Heart left ventricle (tissue), 16 donors: ENCODE measurements at regions not wholly inside any gene's neighbourhood (a gene's known extent, or its start where the extent isn't known, plus 50 kb on each side); places are given as distances from the start of the nearest gene placed in this dataset.

Source experiments
- ATAC-seq, 4 donors: fragments of 200-7000 bp; cut with Tn5 transposase; one replicate each; pipeline ENCODE4 v1.9.1; 2020 to 2022; ENCODE audit warnings: moderate library complexity in 4 of 4, mild to moderate bottlenecking in 3 of 4, moderate number of reproducible peaks in 1 of 4
- DNase-seq, 5 donors: peaks; one replicate each; pipeline ENCODE4 v3.0.0-alpha.2; 2020
- H3K27ac ChIP-seq, 12 donors: fragments of 200-600 bp; sonication (generic) in 4 of 12; one replicate each; pipeline versions ENCODE4 v1.5.0 to v1.8.0; 2016 to 2022; ENCODE audit warnings: mild to moderate bottlenecking in 2 of 12
- H3K27me3 ChIP-seq, 9 donors: fragments of 200-600 bp; sonication (generic) in 2 of 9; one replicate each; pipeline versions ENCODE4 v1.5.1 to v1.8.0; 2016 to 2022; ENCODE audit warnings: mild to moderate bottlenecking in 3 of 9
- H3K36me3 ChIP-seq, 9 donors: fragments of 200-600 bp; sonication (generic) in 2 of 9; one replicate each; pipeline versions ENCODE4 v1.5.0 to v1.8.0; 2018 to 2022; ENCODE audit warnings: mild to moderate bottlenecking in 2 of 9
- H3K4me1 ChIP-seq, 12 donors: fragments of 200-600 bp; sonication (generic) in 4 of 12; one replicate each; pipeline versions ENCODE4 v1.5.0 to v1.8.0; 2016 to 2022; ENCODE audit warnings: mild to moderate bottlenecking in 3 of 12
- H3K4me3 ChIP-seq, 12 donors: fragments of 200-600 bp; sonication (generic) in 4 of 12; one replicate each; pipeline versions ENCODE4 v1.5.0 to v1.8.0; 2017 to 2022; ENCODE audit warnings: mild to moderate bottlenecking in 9 of 12, moderate library complexity in 4 of 12
- H3K9me3 ChIP-seq, 12 donors: fragments of 200-600 bp; sonication (generic) in 4 of 12; one replicate each; pipeline versions ENCODE4 v1.5.0 to v1.8.0; 2016 to 2022; ENCODE audit warnings: mild to moderate bottlenecking in 1 of 12
- POLR2A ChIP-seq, 2 donors: fragments of 450-650 bp; IDR thresholded peaks; one replicate each; pipeline ENCODE4 v1.6.1; 2017; ENCODE audit warnings: antibody characterized with exemption in 2 of 2, mild to moderate bottlenecking in 2 of 2, moderate library complexity in 2 of 2
- WGBS, 4 donors: extraction: QIAGEN DNeasy Blood & Tissue Kit in 2 of 4; methylation state at CpG; one replicate each; pipeline versions ENCODE4 v1.1.5 to v1.1.7; 2013 to 2018; 5-methylcytosine and 5-hydroxymethylcytosine counted together
- intact Hi-C, 10 donors: fragments of 100-400 bp; cut with DNase I; formaldehyde crosslinking; loops; one replicate each; pipeline versions ENCODE4 v1.11.1 to v1.14.2; 2022
- TF ChIP-seq, protein P1 (sequence below), 12 donors: fragments of 200-600 bp; sonication (generic) in 4 of 12; IDR thresholded peaks; one replicate each; pipeline versions ENCODE4 v1.5.0 to v1.8.0; 2018 to 2022; ENCODE audit warnings: antibody characterized with exemption in 12 of 12, mild to moderate bottlenecking in 5 of 12
- donor health status: ischemic (EF 13 %, LVEDD 7.1; RV severe dilation, severe dysfunction).
- donor health status: healthy with polysubstance abuse.
- donor health status: DM: no; HTN: yes; CAD: no.
- donor health status: DM: no; HTN: no; CAD: no.
- donor health status: ischemic (EF 25% LVEDD 6.9; RV normal size, moderate dysfunction).
- donor health status: ischemic (EF 25% LVEDD 5.7; RV mildly dilated, moderate dysfunction).
- donor health status: healthy.
- donor health status: DM: yes; HTN: yes; CAD: no.
- donor health status: ischemic (EF 35%, LVEDD 5.7; RV mildly dilated, moderate dysfunction).
- donor health status: nonischemic (EF 11% LVEDD 7.7; RV severe dilation, severe dysfunction).
- donor health status: DM: yes; HTN: yes; CAD: no.
- donor health status: PGD.
- donor health status: ischemic (EF 29% LVEDD 5.4; RV normal size, mild dysfunction).
- donor health status: nonischemic (EF 23%, LVEDD 6.1; RV moderate dilation, normal function).

DNA sequence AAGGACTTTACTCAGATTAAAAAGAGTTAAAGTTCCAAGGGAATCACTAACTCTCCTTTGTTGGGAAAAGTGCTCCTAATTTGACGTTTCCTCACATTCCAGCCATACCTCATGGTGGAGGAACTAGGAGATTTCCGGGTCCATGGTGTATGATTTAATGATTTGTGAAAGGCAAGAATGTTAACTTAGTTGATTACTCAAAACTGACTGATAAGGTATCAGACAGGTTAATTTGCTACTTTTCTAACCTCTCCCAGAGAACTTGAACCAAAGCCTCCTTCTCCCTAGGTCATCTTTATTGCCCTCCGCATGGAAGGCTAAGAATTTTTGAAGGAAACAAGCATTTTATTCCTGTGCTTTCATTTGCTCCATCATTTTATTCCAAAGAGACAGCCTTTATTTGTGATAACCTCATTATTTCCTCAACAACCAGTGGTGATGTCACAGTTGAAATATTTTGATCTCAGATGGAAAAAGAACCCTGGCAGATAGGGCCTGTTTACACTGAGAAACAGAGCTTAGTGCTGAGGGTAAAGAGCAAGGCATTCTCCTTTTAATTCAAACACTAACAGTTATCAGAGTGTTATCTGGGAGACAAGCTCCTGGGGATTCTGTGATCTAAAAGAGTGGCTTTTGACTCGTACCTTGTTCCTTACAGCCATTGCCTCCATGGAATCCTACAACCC lies 57.4 kb upstream of the BMP2 start:
- TF ChIP-seq, protein P1, sequence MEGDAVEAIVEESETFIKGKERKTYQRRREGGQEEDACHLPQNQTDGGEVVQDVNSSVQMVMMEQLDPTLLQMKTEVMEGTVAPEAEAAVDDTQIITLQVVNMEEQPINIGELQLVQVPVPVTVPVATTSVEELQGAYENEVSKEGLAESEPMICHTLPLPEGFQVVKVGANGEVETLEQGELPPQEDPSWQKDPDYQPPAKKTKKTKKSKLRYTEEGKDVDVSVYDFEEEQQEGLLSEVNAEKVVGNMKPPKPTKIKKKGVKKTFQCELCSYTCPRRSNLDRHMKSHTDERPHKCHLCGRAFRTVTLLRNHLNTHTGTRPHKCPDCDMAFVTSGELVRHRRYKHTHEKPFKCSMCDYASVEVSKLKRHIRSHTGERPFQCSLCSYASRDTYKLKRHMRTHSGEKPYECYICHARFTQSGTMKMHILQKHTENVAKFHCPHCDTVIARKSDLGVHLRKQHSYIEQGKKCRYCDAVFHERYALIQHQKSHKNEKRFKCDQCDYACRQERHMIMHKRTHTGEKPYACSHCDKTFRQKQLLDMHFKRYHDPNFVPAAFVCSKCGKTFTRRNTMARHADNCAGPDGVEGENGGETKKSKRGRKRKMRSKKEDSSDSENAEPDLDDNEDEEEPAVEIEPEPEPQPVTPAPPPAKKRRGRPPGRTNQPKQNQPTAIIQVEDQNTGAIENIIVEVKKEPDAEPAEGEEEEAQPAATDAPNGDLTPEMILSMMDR (IDR thresholded peaks at IDR 0.05): no peak
- TF ChIP-seq POLR2A (IDR thresholded peaks at IDR 0.05): no peak
- intact Hi-C loops: loop anchor here in 2 of 10 donors (5.0 to 10.0 kb wide), 2 partner anchors 65 to 78 kb away; no protein-coding TSS in a partner anchor
- peaks cover 0 to 22% (median 9%) of the 10 kb centered on the region in 12 donors for H3K4me1 ChIP-seq
- H3K9me3 ChIP-seq: no peaks in the 10 kb centered on the region
- H3K36me3 ChIP-seq: no peaks in the 10 kb centered on the region
- H3K27me3 ChIP-seq: peaks cover 0 to 4% (median 0%) of the 10 kb centered on the region in 9 donors
- DNase-seq (no peak), ATAC-seq (no peak)
- WGBS, 4 donors: 67 to 72% (median 68%) methylated on average over 4 of the region's 4 CpGs
- H3K27ac ChIP-seq: no peak overlapping the region
- H3K4me3 ChIP-seq: no peak overlapping the region

DNA sequence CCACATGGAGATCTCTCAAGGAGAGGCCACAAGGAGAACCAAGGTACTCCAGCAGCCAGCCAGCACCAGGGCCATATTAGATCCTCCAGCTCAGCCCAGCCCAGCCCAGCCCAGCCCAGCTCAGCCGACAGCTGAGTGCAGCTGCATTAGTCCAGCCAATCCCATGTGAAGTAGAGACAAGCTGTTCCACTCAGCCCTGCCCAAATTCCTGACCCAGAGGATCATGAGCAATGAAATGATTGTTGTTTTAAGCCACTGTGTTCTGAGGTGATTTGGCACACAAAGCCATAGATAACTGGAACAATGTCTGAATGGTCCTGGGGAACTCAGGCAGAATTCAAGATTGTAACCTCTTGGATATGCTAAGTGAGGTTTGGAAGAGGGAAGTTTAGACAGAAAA lies 59.5 kb upstream of the BMP2 start:
- ATAC-seq (peak; percentile 81 to 96 (median 93)), DNase-seq (peak; percentile 41 to 80 (median 73))
- Histone ChIP-seq H3K27ac (peak overlapping the region in 4 of 12 donors; percentile 4 to 50 (median 35)), H3K4me3 (no peak overlapping the region), H3K4me1 (peaks cover 0 to 40% (median 12%) of the 10 kb centered on the region in 12 donors), H3K27me3 (peaks cover 0 to 4% (median 0%) of the 10 kb centered on the region in 9 donors), H3K9me3 (no peaks in the 10 kb centered on the region), H3K36me3 (no peaks in the 10 kb centered on the region)
- TF ChIP-seq, protein P1 (IDR thresholded peaks at IDR 0.05): no peak
- intact Hi-C loops: loop anchor here in 2 of 10 donors (5.0 to 10.0 kb wide), 2 partner anchors 63 to 76 kb away; no protein-coding TSS in a partner anchor
- WGBS, 4 donors: 0 to 27% (median 19%) methylated on average over 1 of the region's 1 CpG

DNA sequence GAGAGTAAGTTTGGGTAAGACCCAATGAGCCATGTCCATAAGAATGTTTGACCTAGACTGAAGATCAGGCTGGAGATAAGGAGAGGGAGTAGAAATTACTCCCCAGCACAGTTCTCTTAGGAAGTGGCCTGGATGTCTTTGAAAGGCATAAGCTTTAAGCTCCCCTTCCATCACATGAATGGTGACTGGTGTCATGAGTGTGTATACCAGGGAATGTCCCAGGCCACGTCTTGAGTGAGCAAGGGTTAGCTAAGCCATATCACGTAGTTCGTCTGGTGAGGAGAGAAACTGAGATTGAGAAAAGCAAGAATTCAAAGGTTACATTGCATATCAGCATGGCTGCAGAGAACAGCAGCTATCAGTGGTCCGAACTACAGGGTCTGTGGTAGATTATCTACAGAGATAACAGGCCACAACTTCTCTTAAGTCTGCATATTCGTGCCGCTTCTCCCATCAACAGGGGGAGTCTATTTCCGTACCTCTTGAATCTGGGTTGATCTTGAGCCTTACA lies 60.1 kb upstream of the BMP2 start:
- H3K9me3 ChIP-seq: no peaks in the 10 kb centered on the region
- no peak for TF ChIP-seq POLR2A (IDR thresholded peaks at IDR 0.05)
- TF ChIP-seq, protein P1 (IDR thresholded peaks at IDR 0.05): no peak
- H3K27ac ChIP-seq: peak overlapping the region in 1 of 12 donors; percentile 50
- peaks cover 0 to 4% (median 0%) of the 10 kb centered on the region in 9 donors for H3K27me3 ChIP-seq
- H3K36me3 ChIP-seq: no peaks in the 10 kb centered on the region
- H3K4me1 ChIP-seq: peaks cover 0 to 40% (median 12%) of the 10 kb centered on the region in 12 donors
- no peak for DNase-seq
- intact Hi-C loops: loop anchor here in 2 of 10 donors (5.0 to 10.0 kb wide), 2 partner anchors 63 to 75 kb away; no protein-coding TSS in a partner anchor
- ATAC-seq: no peak
- 68 to 73% (median 68%) methylated on average over 7 of the region's 7 CpGs for WGBS, 4 donors
- H3K4me3 ChIP-seq: no peak overlapping the region

DNA sequence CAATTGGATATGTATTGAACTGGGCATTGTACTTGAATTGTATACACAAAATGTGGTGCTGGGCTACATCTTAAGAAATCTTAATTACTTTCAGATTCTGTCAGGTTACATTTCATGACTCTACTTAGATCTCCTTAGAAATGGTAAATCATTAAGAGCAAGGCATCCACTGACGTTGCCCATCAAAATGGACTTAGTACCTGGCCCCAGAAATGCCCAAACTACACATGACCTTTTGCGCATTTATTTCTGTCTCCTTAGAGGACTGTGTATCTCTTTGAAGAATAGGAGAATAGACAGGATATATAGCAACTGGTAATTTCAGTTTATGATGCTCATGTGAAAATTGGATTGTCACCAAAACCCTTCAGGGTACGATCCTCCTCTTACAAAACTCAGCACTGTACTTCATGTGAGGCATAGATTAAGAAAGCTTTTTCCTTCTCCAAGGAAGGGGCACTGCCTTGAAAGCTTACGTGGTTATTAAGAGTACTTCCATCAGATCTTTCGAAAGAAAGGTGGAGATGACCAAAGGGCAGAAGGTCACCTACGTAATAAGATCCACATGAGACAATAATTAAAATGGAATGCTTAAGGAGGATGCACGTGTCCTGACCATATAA lies 61.4 kb upstream of the BMP2 start:
- WGBS, 4 donors: 93 to 97% (median 93%) methylated on average over 7 of the region's 7 CpGs
- TF ChIP-seq, protein P1 (IDR thresholded peaks at IDR 0.05): no peak
- no peak for TF ChIP-seq POLR2A (IDR thresholded peaks at IDR 0.05)
- intact Hi-C loops: loop anchor here in 2 of 10 donors (5.0 to 10.0 kb wide), 2 partner anchors 61 to 74 kb away; no protein-coding TSS in a partner anchor
- Histone ChIP-seq H3K9me3 (no peaks in the 10 kb centered on the region), H3K27me3 (peaks cover 0 to 4% (median 0%) of the 10 kb centered on the region in 9 donors), H3K36me3 (no peaks in the 10 kb centered on the region), H3K4me3 (no peak overlapping the region), H3K4me1 (peaks cover 0 to 44% (median 12%) of the 10 kb centered on the region in 12 donors), H3K27ac (no peak overlapping the region)
- no peak for ATAC-seq
- DNase-seq: no peak
